ENCODE measurements at regions not wholly inside any gene's neighbourhood (a gene's known extent, or its start where the extent isn't known, plus 50 kb on each side); places are given as distances from the start of the nearest gene placed in this dataset.

DNA sequence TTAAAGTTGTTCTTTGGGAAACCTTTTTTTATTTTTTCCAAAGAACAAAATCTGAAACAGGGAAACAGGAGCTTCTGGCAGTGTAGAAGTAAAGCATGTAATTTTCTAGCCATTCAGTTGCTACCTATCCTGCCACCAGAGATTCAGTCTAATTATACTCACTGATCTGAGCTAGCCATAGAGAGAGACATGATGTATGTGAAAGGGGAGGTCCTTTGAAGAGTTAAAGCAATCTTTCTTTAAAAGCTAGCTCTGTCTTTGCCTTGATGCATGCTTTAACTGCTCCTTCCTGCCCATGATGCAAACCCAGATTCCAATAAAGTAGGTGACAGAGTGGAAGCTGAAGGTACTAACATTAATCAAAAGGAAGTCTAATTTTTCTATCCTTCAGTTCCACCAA, 114.1 kb upstream of the GRIK2 start:
- TF ChIP-seq, protein P1, sequence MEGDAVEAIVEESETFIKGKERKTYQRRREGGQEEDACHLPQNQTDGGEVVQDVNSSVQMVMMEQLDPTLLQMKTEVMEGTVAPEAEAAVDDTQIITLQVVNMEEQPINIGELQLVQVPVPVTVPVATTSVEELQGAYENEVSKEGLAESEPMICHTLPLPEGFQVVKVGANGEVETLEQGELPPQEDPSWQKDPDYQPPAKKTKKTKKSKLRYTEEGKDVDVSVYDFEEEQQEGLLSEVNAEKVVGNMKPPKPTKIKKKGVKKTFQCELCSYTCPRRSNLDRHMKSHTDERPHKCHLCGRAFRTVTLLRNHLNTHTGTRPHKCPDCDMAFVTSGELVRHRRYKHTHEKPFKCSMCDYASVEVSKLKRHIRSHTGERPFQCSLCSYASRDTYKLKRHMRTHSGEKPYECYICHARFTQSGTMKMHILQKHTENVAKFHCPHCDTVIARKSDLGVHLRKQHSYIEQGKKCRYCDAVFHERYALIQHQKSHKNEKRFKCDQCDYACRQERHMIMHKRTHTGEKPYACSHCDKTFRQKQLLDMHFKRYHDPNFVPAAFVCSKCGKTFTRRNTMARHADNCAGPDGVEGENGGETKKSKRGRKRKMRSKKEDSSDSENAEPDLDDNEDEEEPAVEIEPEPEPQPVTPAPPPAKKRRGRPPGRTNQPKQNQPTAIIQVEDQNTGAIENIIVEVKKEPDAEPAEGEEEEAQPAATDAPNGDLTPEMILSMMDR (IDR thresholded peaks at IDR 0.05), result no peak
- TF ChIP-seq POLR2A (IDR thresholded peaks at IDR 0.05), result no peak

Measured in thyroid gland (tissue), 4 donors.